H9 (cell line): ENCODE measurements at regions not wholly inside any gene's neighbourhood (a gene's known extent, or its start where the extent isn't known, plus 50 kb on each side); places are given as distances from the start of the nearest gene placed in this dataset.

ENCODE experiments used
- DNase-seq: peaks from one replicate; pipeline ENCODE4 v3.0.0-alpha.2; 2017
- H2AFZ ChIP-seq: one replicate; pipeline ENCODE4 v1.6.1; 2013; ENCODE audit warnings: mild to moderate bottlenecking, low read length, control low read depth, moderate library complexity
- H2AK5ac ChIP-seq: 2 replicates; pipeline ENCODE4 v1.6.1; 2013; ENCODE audit warnings: low read length, control low read depth, mixed read lengths; ENCODE audit not compliant: insufficient read length
- H2BK120ac ChIP-seq: one replicate; pipeline ENCODE4 v1.6.1; 2013; ENCODE audit warnings: low read depth, mild to moderate bottlenecking, low read length, control low read depth, inconsistent platforms; ENCODE audit not compliant: poor library complexity, severe bottlenecking
- H2BK12ac ChIP-seq: 2 replicates; pipeline ENCODE4 v1.6.1; 2013; ENCODE audit warnings: low read length, control low read depth, mixed read lengths, low read depth; ENCODE audit not compliant: insufficient read length
- H2BK15ac ChIP-seq: 2 replicates; pipeline ENCODE4 v1.6.1; 2013; ENCODE audit warnings: low read depth, low read length, control low read depth
- H2BK20ac ChIP-seq: one replicate; pipeline ENCODE4 v1.6.1; 2013; ENCODE audit warnings: low read depth, mild to moderate bottlenecking, low read length, control low read depth, inconsistent platforms; ENCODE audit not compliant: poor library complexity, severe bottlenecking
- H2BK5ac ChIP-seq: 2 replicates; pipeline ENCODE4 v1.6.1; 2013; ENCODE audit warnings: low read length, control low read depth, mixed read lengths; ENCODE audit not compliant: insufficient read length
- H3K14ac ChIP-seq: 2 replicates; pipeline ENCODE4 v1.6.1; 2013; ENCODE audit warnings: low read length, control low read depth; ENCODE audit not compliant: insufficient read depth
- H3K18ac ChIP-seq: 2 replicates; pipeline ENCODE4 v1.6.1; 2013; ENCODE audit warnings: low read depth, mild to moderate bottlenecking, mixed read lengths, low read length, control low read depth; ENCODE audit not compliant: insufficient read length
- H3K23ac ChIP-seq: 2 replicates; pipeline ENCODE4 v1.6.1; 2013; ENCODE audit warnings: low read length, control low read depth, mixed read lengths, low read depth; ENCODE audit not compliant: insufficient read length
- H3K23me2 ChIP-seq: 2 replicates; pipeline ENCODE4 v1.6.1; 2013; ENCODE audit warnings: low read depth, mild to moderate bottlenecking, mixed read lengths, low read length, control low read depth; ENCODE audit not compliant: insufficient read length, poor library complexity, severe bottlenecking
- H3K27ac ChIP-seq: 2 replicates; pipeline ENCODE4 v1.5.1; 2013; ENCODE audit warnings: low read length, control low read depth, mixed read lengths, low read depth; ENCODE audit not compliant: insufficient read length
- H3K27me3 ChIP-seq: 2 replicates; pipeline ENCODE4 v1.6.1; 2013; ENCODE audit warnings: low read length, control low read depth, inconsistent platforms; ENCODE audit not compliant: insufficient read depth
- H3K4ac ChIP-seq: 2 replicates; pipeline ENCODE4 v1.6.1; 2013; ENCODE audit warnings: low read depth, mild to moderate bottlenecking, control low read depth, inconsistent platforms, low read length, moderate library complexity
- H3K4me1 ChIP-seq: 2 replicates; pipeline ENCODE4 v1.6.1; 2013; ENCODE audit warnings: low read length, control low read depth, inconsistent platforms; ENCODE audit not compliant: insufficient read depth
- H3K4me2 ChIP-seq: 2 replicates; pipeline ENCODE4 v1.6.1; 2013; ENCODE audit warnings: low read length, control low read depth, mixed read lengths; ENCODE audit not compliant: insufficient read length, insufficient read depth
- H3K56ac ChIP-seq: 2 replicates; pipeline ENCODE4 v1.6.1; 2013; ENCODE audit warnings: low read depth, mild to moderate bottlenecking, mixed read lengths, low read length, control low read depth; ENCODE audit not compliant: insufficient read length
- H3K79me1 ChIP-seq: 2 replicates; pipeline ENCODE4 v1.6.1; 2013; ENCODE audit warnings: low read depth, mild to moderate bottlenecking, moderate library complexity, low read length, control low read depth, inconsistent platforms; ENCODE audit not compliant: insufficient read depth, poor library complexity, severe bottlenecking
- H3K79me2 ChIP-seq: 2 replicates; pipeline ENCODE4 v1.6.1; 2013; ENCODE audit warnings: low read length, control low read depth, inconsistent platforms; ENCODE audit not compliant: insufficient read depth
- H3K9ac ChIP-seq: 2 replicates; pipeline ENCODE4 v1.6.1; 2013; ENCODE audit warnings: low read length, control low read depth, mixed read lengths; ENCODE audit not compliant: insufficient read length; ENCODE audit errors: extremely low read depth
- H3K9me3 ChIP-seq: one replicate; pipeline ENCODE4 v1.6.1; 2013; ENCODE audit warnings: low read depth, low read length, inconsistent platforms; ENCODE audit not compliant: control insufficient read depth
- H3T11ph ChIP-seq: one replicate; pipeline ENCODE4 v1.6.1; 2013; ENCODE audit warnings: mild to moderate bottlenecking, low read length, control low read depth, inconsistent platforms
- H4K20me1 ChIP-seq: one replicate; pipeline ENCODE4 v1.6.1; 2013; ENCODE audit not compliant: control insufficient read depth, insufficient read length, insufficient read depth
- H4K5ac ChIP-seq: 2 replicates; pipeline ENCODE4 v1.6.1; 2013; ENCODE audit warnings: low read depth, mild to moderate bottlenecking, mixed read lengths, low read length, control low read depth; ENCODE audit not compliant: insufficient read length
- H4K8ac ChIP-seq: replicated peaks from 2 replicates; pipeline ENCODE4 v1.6.1; 2013; ENCODE audit warnings: low read length, control low read depth, mixed read lengths, low read depth; ENCODE audit not compliant: insufficient read length
- H4K91ac ChIP-seq: 2 replicates; pipeline ENCODE4 v1.6.1; 2013; ENCODE audit warnings: low read depth, mild to moderate bottlenecking, moderate library complexity, mixed read lengths, low read length, control low read depth; ENCODE audit not compliant: insufficient read length
- H3K27ac Mint-ChIP-seq, 3 experiments: 2 replicates in 2 of 3; 3 replicates in 1 of 3; pipeline ENCODE4 v1.8.0; 2020 to 2021; ENCODE audit warnings: mixed read lengths in 3 of 3, mild to moderate bottlenecking in 1 of 3, moderate library complexity in 1 of 3
- H3K27me3 Mint-ChIP-seq: 2 replicates; pipeline ENCODE4 v1.8.0; 2021; ENCODE audit warnings: low read depth, mild to moderate bottlenecking, moderate library complexity, mixed read lengths
- H3K36me3 Mint-ChIP-seq, 3 experiments: 2 replicates in 2 of 3; 3 replicates in 1 of 3; pipeline ENCODE4 v1.8.0; 2020 to 2021; ENCODE audit warnings: low read depth in 3 of 3, mixed read lengths in 3 of 3; ENCODE audit not compliant: insufficient read depth in 1 of 3
- H3K4me1 Mint-ChIP-seq, 2 experiments: 2 replicates each; pipeline ENCODE4 v1.8.0; 2020; ENCODE audit warnings: mixed read lengths in 2 of 2
- H3K4me3 Mint-ChIP-seq, 2 experiments: 2 replicates in 1 of 2; 3 replicates in 1 of 2; pipeline ENCODE4 v1.8.0; 2020 to 2021; ENCODE audit warnings: mild to moderate bottlenecking in 2 of 2, mixed read lengths in 2 of 2, moderate library complexity in 1 of 2
- H3K9me3 Mint-ChIP-seq, 2 experiments: 2 replicates in 1 of 2; 3 replicates in 1 of 2; pipeline ENCODE4 v1.8.0; 2020; ENCODE audit warnings: mild to moderate bottlenecking in 2 of 2, mixed read lengths in 2 of 2, moderate library complexity in 1 of 2
- WGBS: extraction: QIAGEN DNeasy Blood & Tissue Kit; methylation state at CpG from one replicate; pipeline ENCODE4 v1.1.7; 2013; ENCODE audit warnings: missing lambda C conversion rate, low lambda C conversion rate, mixed read lengths; ENCODE audit not compliant: insufficient read length; ENCODE audit errors: extremely low coverage; 5-methylcytosine and 5-hydroxymethylcytosine counted together
- TF ChIP-seq, protein P1 (sequence below): fragments of 200-600 bp; sonication (generic); conservative IDR thresholded peaks from 3 replicates; pipeline ENCODE4 v1.8.0; 2021; ENCODE audit warnings: antibody characterized with exemption, mild to moderate bottlenecking

DNA sequence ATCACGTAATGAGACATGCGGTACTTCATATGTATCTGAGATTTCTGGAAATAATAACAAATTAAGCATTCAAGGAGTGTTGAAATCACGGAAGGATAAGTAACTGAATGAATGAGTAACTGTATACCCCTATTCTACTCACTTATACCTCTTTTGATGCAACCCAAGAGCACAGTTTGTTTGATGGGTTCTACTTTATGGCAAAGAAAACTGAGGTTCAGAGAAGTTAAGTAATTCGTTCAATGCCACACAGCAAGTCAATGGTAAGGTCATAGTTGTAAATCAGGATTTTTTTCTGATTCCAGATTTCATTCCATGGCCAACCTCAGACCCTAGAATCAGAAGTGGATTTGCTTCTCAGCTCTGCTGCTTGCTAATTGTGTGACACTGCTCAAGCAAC is 544.5 kb upstream of the TBX3 start:
- Histone ChIP-seq H2BK120ac (no peak overlapping the region), H3K4me1 (no peaks in the 10 kb centered on the region), H3K23me2 (no peaks in the 10 kb centered on the region), H2BK5ac (no peak overlapping the region), H3K23ac (no peak overlapping the region), H2AFZ (no peak overlapping the region), H4K8ac (no peak overlapping the region), H2BK15ac (no peak overlapping the region), H3T11ph (no peak overlapping the region), H3K9me3 (no peaks in the 10 kb centered on the region), H3K4me2 (no peak overlapping the region), H4K91ac (no peak overlapping the region), H4K20me1 (no peaks in the 10 kb centered on the region), H3K4ac (no peak overlapping the region), H3K18ac (no peak overlapping the region), H2BK12ac (no peak overlapping the region), H3K27ac (no peak overlapping the region), H4K5ac (no peak overlapping the region), H2AK5ac (no peak overlapping the region), H3K79me1 (no peaks in the 10 kb centered on the region), H3K79me2 (no peaks in the 10 kb centered on the region), H3K56ac (no peak overlapping the region), H3K9ac (no peak overlapping the region), H2BK20ac (no peak overlapping the region), H3K27me3 (no peaks in the 10 kb centered on the region), H3K14ac (no peak overlapping the region)
- no peaks in the 10 kb centered on the region; the same call in 1 of the 2 replicates for H3K27me3 Mint-ChIP-seq
- TF ChIP-seq, protein P1, sequence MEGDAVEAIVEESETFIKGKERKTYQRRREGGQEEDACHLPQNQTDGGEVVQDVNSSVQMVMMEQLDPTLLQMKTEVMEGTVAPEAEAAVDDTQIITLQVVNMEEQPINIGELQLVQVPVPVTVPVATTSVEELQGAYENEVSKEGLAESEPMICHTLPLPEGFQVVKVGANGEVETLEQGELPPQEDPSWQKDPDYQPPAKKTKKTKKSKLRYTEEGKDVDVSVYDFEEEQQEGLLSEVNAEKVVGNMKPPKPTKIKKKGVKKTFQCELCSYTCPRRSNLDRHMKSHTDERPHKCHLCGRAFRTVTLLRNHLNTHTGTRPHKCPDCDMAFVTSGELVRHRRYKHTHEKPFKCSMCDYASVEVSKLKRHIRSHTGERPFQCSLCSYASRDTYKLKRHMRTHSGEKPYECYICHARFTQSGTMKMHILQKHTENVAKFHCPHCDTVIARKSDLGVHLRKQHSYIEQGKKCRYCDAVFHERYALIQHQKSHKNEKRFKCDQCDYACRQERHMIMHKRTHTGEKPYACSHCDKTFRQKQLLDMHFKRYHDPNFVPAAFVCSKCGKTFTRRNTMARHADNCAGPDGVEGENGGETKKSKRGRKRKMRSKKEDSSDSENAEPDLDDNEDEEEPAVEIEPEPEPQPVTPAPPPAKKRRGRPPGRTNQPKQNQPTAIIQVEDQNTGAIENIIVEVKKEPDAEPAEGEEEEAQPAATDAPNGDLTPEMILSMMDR: no peak
- no peak for DNase-seq
- peaks cover 0 to 2% of the 10 kb centered on the region in 2 experiments; a peak in 1 of 4 replicates for H3K4me1 Mint-ChIP-seq
- H3K36me3 Mint-ChIP-seq: no peaks in the 10 kb centered on the region
- no CpG with 5 or more reads among the region's 4 CpGs for WGBS
- no peaks in the 10 kb centered on the region for H3K9me3 Mint-ChIP-seq
- H3K27ac Mint-ChIP-seq: no peak overlapping the region
- H3K4me3 Mint-ChIP-seq: no peak overlapping the region
